Tongue (tissue), 1 donor: ENCODE measurements at regions not wholly inside any gene's neighbourhood (a gene's known extent, or its start where the extent isn't known, plus 50 kb on each side); places are given as distances from the start of the nearest gene placed in this dataset.
"Not testable (repeated sequence)": the region's sequence is repeated elsewhere in the genome, so short reads cannot be mapped to it uniquely, and the experiment has no call there.

Source experiments
- DNase-seq: peaks from one replicate; pipeline ENCODE4 v3.0.0-alpha.2; 2015

DNA sequence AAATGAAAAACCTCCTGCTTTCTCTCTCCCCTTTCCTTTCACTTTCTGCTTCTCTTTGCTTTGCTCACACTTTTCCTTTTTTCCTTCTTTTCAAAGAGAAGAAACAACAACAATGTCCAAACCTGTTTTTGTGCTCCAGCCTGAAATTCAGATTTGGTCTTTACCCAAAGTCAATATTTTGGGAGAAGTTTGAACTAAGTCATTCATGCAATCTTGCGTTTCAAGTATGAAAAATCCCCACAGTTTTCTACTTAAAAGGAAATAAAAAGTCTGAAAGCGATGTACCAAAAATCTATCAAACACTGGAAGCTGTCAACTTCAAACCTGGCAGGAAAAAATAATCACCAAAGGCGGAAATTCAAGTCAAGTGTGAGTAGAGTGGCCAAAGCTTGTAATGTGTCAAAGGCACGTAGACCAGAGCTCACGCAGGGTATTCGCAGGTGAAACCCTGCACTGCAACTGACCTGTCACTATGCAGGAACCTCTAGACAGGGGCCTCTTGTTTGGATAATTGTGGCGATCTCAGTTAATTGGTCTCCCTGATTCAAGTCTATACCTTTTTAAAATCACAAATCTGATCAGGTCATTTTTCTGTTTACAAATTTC is 118.8 kb upstream of the GALNT15 start:
- DNase-seq, result peak; percentile 32

DNA sequence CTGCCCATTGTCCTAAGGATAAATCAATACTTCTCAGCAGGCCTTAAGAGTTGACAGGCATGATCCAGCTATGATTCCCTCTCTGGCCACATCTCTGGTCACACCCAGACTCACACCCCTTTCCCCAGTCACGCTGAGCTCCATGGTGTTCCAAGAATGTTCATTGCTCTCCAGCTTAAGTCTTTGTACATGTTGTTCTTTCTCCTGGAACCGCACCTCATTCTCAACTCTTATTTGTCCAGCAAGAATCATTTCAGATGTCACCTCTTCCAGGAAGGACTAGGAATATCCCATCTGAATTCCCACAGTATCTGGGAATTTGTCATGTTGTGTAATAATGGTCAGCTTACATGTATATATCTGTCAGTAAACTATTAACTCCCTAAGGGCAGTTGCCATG is 118.3 kb upstream of the GALNT15 start:
- DNase-seq, result no peak

DNA sequence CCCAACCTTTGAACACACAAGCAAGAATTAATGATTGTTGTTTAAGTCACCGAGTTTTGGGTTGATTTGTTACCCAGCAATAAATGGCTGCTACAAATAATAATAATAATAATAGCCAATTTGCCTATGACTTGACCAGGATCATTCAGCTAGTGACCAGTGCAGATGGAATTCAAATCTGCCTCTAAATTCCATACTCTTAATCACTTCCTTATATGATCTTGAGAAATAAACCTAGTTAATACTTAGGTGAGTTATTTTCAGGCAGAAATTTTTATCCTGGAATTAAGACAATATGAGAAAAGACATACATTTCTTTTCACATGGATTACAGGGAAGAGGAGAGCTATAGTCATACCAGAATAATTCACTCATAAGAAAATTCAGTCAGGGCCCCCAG is 116.0 kb upstream of the GALNT15 start:
- no peak for DNase-seq

DNA sequence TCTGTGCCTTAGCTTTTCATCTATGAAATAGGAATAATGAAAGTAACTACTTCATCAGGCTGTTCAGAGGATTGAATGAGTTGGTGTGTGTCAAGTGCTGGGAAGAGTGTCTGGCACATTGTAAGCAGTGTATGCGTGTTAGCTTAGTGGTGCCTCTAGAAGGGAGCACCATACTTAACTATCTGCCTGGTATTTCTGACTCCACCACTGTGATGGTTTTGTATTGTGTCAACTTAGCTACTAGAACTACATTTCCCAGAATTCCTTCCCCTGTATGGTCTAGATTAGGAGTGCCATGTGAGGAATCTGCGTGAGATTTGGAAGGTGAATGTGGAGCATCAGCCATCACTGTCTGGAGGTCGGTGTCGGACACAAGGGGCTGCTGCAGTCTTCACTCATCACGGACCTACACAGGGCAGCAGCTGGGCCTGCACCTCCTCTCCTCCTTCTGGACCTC is 115.4 kb upstream of the GALNT15 start:
- no peak for DNase-seq

DNA sequence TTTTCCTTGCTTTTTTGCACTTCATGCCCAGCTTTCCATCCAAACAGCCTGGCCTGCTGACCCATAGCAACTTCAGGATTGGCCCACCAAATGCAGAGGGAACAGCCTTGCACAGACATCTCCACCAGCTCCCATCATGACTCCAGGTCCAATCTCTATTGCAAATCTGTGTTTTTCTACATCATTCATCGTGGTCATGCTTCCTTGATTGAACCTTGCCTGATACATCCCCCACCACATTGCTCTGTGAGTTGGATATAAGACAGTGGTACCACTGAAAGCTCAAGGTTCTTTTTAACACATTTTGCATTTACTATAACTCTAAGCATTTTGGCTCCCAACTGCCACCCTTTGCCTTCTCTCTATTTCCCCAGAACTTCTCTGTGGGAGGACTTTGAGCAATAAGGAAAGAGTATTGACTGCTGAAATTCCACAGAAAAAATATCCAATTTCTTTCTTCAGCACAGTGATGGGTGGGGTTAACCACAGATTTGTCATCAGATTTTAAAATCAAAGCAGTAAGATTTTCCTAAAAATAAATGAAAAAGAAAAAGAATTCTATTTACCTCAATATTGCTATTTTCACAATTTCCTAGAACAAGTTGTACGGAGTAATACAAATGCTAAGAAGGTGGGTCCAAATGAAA is 114.6 kb upstream of the GALNT15 start:
- DNase-seq, result no peak

DNA sequence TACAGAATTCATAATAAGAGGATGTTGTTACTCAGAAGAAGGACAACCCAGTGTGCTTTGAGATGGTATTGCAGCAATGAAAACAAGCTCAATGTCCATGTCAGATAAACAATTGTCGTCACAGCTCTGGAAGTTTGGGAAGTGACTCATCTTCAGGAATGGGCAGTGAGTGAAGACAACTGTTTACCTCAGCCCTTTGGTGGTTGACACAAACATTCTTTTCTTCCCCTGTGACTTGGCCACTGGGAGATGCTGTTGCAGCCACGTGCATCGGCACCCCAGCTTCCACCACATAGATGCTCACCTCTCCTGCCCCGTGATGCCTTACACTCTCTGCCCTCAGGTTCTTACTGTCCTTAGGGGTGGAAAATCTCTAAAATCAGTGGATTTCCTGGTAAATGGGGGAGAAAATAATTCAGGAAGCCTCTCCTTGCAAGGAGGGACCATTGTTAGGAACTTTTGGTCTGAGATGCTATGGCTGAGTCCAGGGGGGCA is 114.1 kb upstream of the GALNT15 start:
- DNase-seq, result peak; percentile 24

DNA sequence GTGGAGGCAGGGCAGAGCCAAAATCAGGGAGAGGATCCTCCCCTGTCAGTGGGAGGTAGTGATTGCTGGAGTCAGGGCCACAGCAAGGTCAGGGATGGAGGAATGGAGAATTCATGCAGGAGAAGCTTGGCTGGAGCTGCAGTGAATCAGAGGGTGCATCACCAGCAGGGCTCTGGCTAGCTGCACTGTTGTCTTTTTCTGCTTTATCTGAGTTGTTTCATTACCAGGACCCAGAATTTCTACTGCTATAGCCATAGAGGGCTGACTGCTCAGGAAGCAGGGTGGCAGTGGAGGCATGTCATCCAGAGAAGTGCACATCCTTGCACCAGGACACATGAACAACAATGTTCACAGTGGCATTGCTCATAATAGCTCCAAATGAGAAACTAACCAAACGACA is 113.5 kb upstream of the GALNT15 start:
- no peak for DNase-seq

DNA sequence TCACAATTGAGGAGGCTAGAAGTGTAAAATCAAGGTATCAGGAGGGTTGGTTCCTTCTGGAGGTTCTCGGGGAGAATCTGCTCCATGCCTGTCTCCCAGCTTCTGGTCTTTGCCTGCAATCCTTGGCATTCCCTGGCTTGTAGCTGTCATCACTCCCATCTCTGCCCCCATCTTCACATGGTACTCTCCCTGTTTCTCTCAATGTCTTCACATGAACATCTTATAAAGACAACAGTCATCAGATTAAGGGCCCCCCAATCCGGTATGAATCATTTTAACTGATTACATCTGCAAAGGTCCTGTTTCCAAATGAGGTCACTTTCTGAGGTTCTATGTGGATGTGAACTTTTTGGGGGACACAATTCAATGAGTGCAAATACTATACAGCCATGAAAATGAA is 113.0 kb upstream of the GALNT15 start:
- DNase-seq, result no peak

DNA sequence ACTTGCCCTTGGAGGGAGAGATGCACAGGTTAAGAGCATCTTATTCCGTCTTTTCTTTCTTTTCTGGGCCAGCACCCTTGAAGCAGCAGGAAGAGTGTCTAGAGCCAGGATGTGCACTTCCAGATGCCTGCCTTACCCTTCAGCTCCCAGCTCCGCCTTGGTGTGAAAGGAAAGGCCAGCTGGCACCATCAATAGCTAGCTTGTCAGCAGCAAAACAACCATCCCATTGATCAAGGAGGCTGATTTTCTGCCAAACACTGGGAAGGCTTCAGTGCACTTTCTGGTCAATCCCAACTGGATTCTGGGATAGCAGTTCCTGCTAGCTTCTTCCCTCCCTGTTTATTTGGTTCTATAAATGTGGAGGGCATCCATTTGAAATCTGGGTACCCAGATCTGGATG is 110.9 kb upstream of the GALNT15 start:
- DNase-seq, result peak; percentile 70

DNA sequence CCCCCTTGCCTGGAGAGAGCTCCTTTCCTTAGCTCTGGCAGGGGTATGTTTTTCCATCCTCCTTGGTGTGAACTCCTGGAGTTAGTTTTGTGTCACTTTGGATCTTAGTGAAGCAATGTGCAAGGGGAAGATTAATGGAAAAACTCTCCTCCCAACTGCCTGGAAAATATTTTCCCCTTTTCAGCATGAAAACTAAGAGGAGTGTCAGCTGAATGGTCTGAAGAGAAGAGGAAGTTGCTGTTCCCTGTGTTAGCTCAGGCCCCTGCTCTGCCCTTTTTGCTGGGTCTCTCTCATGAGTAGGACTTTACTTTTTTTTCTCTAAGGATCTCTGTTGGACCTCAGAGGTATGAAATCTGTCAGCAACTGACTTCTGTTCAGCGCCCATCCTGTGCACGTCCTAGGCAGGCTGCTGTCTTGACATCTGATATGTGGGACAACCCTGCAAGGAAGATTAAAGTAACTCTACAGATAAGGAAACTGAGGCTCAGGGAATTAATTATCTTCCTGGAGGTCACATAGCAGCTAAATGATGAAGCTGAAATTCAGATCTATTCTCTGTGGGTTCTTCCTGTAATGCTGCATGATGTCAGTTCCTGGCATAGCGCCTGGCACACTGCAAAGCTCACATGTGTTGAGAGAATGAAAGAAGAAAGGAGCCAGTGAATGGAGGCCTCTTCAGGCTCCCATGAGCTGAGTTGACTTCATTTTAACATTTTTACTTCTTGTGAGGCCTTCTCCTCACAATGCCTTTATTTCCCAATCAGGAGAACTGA is 109.7 kb upstream of the GALNT15 start:
- peak; percentile 92 for DNase-seq

DNA sequence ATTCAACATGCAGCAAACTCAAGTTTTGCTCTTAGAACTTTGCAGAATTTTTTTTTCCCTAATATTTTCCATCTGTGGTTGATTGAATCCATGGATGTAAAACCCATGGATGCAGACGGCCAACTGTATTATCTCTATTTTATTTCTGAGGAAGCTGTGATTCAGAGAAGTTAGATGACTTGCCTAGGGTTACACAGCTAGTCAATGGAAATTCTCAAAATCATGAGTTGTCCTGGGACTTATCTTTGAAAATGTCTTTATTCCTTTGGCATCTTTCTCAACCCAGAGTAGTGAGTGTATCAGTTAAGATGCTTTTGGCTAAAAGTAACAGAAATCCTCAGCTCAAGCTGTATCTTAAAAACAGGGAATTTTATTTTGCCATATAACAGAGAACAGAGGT is 107.9 kb upstream of the GALNT15 start:
- DNase-seq, result no peak

DNA sequence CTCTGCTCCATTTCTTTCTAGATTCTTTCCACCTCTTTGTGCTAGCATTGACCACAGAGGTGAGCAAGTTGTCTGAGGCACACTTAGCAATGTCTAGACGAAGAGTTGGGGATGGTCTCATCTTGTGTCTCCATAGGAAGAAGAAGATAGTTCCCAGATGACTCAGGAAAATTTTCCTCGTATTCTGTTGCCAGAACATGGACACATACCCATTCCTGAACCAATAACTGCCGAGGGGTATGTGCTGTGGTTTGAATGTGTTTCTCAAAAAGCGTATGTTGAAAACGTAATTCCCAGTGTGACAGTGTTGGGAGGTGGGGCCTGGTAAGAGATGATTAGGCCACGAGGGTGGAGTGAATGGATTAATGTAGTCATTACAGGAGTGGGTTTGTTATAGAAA is 107.5 kb upstream of the GALNT15 start:
- DNase-seq, result no peak

DNA sequence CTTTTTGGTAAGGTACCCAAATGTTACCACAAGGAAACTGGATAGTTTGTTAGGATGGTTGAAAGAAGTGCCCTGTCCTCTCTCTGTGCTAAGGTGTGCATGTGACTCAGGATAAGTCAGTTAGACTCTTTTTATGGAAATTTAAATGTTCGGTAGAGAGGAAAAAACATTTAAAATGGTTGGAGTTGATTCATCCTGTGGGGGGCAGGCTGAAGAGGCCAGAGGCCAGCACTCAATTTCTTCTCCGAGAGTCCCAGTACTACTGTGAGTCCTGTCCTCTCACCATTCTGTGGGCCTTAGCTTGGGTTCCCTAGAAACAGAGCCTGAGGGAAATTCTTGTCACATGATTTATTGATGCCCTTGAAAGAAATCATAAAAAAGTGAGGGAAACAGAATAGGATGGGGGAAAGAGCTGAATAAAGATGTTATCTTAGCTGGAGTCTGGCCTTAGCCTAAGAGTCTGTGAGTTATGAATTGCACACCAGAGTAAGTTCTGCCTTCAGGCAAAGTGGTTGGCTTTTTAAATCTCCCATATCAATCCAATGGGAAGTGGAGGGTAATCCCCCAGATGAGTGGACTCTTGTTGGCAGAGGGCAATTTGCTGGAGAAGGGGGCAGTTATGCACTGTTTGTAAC is 106.5 kb upstream of the GALNT15 start:
- no peak for DNase-seq

DNA sequence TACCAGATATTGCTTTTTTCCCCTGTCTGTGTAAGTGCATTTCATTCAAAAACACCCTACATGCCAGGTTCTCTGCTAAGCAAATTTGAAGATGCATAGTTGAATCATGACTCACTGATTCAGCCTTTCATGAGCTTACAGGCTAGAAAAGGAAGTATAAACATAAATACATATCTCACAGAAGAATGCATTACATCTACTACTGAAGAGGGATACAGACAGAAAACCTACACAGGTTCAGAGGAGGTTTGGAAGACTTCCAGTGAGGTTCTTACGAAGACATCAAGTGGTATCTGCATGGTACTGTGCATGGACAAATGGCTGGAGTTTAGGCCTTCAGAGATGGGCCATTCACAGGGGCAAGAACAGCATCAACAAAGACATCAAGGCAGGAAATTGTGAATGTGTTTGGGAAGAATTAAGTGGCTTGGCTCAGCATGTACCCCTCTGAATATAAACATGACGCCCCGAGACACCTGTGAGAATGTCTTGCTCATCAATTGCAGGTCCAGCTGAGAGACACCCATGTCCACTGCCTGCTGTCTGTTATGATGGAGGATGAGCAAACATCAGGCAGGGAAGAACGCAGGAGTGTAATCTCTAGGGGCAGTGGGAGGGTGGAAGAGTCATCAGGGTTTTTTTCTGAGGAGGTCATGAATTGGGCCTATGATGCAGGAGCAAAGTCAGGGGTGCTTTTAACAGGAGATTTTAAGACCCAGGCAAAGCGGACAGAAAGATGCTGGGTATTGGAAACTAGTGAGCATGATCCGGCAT is 105.1 kb upstream of the GALNT15 start:
- no peak for DNase-seq

DNA sequence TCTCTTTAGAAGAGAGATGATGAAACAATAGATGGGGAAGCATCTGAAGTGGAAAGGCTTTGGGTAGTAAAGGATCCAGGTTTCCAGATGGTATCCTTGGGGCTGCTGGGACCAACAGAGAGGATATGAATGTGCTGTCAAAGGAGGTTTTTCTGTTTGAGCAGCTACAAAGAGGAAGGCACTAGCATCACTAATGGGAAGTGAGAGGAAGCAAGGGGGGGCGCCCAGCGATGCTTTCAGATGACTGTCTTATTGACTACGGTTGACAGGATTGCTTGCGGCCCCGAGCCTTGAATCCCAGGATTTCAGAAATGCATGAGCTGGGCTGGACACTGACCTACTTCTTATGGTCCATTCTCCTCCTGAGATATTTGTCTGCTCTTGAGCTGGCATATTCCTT is 103.8 kb upstream of the GALNT15 start:
- no peak for DNase-seq

DNA sequence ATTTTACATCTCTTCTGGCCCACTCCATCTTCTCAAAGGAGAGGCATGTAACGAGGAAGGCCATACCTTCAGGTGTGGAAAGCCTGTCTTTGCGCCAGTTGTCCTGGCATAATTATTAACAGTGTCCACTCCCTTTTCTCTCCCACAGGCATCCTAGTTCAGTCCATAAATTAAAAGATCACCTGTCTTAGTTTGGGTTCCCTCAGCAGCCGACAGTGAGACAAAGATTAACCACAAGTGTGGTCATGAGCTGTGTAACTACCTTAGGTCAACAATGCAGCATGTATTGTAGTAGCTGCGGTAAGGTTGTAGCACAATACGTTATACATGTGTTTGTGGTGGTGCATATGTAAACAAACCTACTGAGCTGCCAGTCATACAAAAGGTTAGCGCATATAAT is 103.3 kb upstream of the GALNT15 start:
- no peak for DNase-seq

DNA sequence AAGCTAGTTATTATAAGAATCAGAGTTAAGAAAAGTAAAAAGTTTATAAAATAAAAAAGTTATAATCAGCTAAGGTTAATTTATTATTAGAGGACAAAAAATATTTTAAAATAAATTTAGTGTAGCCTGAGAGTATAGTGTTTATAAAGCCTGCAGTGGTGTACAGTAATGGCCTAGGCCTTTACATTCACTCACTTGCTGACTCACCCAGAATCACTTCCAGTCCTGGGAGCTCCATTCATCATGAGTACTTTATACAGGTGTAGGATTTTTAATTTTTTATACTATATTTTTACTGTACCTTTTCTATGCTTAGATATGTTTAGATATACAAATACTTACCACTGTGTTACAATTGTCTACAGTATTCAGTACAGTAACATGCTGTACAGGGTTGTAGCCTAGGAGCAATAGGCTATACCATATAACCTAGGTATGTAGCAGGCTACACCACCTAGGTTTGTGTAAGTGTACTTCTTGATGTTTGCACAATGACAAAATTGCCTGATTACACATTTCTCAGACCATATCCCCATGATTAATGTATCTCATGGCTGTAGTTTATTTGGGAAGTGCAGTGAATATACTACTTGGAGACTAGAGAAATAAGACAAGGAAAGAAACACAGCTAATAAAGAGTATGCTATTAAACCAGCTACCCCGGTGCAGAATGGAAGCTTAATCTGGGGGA is 101.9 kb upstream of the GALNT15 start:
- DNase-seq, result no peak

DNA sequence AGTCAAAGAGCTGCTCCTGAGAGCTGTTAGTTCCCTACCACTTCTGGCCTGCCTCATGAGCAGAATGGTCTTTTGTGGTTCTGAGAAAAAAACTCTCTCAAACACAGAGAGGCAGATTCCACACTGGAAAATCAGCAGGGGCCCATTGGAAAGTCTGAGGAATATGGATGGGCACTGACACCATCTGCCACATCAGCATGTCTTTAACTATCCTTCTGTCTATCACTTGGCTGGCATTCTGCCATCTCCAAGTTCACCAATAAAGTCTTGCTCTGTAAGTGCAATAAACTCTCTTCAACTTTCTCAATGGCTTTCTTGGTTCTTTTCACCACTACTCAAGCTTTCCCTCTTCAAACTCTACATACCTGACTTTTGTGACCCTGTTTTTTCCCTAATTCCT is 101.3 kb upstream of the GALNT15 start:
- no peak for DNase-seq

DNA sequence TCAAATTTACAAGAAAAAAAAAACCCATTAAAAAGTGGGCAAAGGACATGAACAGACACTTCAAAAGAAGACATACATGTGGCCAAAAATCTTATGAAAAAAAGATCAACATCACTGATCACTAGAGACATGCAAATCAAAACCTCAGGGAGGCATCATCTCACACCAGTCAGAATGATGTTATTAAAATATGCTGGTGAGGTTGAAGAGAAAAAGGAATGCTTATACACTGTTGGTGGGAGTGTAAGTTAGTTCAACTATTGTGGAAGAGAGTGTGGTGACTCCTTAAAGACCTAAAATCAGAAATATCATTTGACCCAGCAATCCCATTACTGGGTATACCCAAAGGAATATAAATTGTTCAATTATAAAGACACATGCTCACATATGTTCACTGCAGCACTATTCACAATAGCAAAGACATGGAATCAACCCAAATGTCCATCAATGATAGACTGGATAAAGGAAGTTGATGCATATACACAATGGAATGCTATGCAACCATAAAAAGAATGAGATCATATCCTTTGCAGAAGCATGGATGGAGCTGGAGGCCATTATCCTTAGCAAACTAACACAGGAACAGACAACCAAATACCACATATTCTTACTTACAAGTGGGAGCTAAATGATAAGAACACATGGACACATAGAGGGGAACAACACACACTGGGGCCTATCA is 100.3 kb upstream of the GALNT15 start:
- DNase-seq, result not testable (repeated sequence)

DNA sequence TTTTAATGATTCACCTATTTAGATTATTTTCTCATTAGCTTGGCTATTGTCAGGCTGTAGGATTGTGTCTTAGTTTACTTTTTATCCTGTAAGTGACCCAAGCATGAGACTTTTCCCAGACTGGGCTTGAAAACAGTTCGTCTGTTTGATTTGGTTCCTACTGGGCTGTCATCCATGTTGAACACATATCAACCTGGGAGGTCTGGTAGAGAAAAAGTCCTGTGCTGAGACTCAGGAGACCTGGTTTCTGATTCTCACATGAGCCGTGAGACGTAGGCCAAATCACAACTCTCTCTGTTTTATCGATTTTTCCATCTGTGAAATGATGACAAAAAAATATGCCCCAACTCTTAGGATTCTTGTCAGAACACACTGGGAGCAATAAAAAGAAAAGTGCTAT is 98.8 kb upstream of the GALNT15 start:
- DNase-seq, result no peak

DNA sequence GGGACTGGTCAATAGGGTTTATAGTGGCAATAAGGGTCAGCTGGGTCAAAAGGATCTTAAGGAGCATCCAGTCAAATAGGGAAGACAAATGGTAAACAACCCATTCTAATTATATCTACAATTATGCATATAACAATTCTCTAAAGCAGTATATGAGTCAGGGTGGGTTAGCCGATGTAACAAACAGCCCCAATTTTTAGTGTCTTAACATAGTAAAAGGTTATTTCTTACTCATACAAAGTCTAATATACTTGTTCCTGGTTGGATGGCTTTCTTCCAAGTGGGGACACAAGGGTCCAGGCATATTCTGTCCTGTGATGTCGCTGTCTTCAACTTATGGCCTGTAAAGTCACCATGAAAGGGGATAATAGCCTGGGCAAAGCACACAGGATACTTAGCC is 97.9 kb upstream of the GALNT15 start:
- DNase-seq, result no peak
